C1 segment of cervical spinal cord (tissue), 14 donors: ENCODE measurements at regions not wholly inside any gene's neighbourhood (a gene's known extent, or its start where the extent isn't known, plus 50 kb on each side); places are given as distances from the start of the nearest gene placed in this dataset.
A peak's percentile ranks its signal among the peaks of the same experiment; 100 is the strongest.
"Not testable (repeated sequence)": the region's sequence is repeated elsewhere in the genome, so short reads cannot be mapped to it uniquely, and the experiment has no call there.

Experiments used
- DNase-seq, 14 donors: peaks; one replicate each; lab custom pipeline; 2025; lab: John Stamatoyannopoulos, UW

DNA sequence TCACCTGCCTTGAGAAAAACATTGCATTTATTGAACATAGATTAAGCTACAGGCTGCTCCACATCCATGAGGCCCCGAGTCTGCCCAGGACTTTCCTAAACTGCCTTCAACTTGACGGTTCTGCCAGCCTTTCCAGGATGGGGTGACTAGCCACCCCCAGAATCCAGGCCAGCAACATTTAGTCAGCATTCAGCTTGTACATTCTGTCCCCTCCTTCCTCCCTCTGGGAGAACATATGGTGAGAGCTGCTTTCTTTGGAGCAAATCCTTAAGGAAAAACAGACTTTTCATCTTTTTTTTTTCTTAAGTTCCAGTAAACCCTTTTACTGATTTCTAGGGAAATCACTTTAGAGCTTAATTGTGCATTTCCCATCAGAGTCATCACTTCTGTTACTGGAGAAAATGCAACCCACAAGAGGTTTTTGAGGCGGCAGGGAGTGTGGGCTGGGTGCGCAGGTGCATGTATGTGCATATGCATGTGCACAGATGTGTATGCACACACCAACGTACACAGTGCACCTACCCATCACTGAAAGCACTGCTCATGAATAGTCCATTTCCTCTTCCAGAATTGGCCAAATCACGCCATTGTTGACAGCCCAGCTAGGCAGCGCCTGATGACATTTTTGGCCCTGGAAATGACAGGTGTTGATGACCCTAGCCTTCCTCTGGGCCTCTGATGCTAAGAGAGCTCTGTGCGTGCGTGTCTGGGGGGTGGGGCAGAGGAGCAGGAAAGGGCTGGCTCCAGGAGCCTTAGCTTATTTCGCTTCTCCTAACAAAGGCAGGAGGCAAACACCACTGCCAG is 145.6 kb downstream of the HSD17B3 start:
- DNase-seq: no peak

DNA sequence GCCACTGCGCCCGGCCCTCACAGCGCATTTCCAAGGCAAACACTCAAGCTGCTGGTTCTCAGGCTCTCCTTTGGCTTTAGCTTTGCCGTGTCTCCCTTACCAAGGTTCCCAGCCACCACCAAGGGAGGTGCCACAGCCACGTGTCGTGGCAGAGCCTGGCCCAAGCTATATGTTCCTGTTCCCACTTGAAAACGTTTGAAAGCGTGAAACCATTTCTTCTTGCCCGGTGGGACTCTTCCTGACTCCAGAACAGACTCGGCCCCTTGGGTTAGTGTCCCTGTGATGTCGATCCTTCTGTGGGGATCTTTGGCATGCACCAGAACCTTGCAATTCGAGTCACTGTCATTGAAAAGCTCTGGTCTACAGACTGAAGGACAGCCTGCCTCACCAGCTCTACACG is 147.9 kb downstream of the HSD17B3 start:
- DNase-seq: no peak

DNA sequence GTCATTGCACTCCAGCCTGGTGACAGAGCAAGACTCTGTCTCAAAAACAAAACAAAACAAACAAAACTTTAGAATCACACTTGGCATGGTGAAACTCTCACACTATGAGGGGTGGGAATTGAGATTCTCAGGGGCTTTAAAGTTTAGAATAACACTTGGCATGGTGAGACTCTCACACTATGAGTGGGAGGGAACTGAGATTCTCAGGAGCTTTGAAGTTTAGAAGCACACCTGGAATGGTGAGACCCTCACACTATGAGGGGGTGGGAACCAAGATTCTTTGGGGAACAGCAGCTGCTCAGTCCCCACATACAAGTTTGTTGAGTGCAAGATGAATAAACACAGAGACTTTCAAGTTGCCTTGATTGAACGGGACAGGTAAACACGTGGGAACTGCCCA is 149.4 kb downstream of the HSD17B3 start:
- no peak for DNase-seq

DNA sequence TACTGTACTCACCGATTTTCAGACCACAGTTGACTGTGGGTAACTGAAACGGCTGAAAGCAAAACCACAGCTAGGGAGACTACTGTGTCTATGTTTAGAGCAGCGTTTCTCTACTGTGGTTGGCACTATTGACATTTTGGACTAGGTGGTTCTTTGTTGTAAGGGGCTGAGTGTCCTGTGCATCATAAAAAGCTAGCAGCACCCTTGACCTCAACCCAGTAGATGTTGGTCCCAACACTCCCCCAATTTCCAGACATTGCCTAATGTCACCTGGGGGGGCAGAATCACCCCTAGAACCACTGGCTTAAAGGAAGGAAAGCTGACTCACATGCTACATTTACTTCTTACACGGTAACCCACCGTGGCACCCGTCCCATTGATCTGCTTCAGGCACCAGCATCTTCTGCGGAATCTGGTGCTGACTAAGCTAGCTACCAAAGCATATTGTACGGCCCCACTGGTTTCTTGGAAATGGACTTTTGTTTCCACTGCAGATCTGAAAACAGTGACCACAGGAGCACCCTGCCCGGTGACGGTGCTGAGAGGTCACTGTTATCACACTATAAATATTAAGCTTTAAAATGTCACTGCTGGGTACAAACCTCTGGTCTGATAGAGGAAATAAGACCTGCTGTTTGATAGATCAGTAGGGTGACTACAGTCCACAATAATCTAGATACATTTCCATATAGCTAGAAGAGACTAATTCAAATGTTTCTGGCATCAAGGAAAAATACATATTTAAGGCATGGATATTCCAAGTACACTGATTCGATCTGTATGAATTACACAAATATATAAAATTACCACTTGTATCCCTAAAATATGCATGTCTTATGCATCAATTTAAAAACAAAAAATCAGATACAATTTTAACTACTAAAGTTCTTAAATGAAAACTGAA is 151.4 kb downstream of the HSD17B3 start:
- DNase-seq: no peak

DNA sequence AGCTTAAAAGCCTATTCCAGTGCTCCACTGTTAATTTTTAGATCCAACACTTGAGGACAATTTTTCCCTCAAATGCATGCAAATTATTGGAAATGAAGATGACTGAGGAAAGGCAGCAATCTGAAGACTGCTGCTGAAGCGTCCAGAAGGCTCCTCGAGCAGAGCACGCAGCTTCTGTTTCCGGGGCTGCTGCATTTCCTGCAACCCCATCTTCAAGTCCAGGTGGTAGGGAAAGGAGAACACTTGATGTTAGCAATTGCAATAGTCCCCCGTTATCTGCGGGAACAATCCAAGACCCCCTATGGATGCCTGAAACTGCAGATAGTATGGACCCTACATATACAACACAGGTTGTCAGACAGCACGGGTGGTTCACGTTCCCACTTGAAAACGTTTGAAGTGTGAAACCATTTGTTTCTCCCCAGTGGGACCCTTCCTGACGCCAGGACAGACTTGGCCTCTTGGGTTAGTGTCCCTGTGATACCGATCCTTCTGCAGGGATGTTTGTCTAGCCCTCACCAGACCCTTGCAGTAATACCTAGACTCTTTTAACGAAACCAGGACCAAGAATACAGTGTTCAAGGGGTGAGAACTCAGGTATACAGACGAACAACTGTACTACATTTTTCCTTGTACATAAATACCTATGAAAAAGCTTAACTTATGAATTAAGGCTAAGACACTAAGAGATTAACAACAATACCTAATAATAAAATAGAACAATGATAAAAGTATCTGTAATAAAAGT is 152.3 kb downstream of the HSD17B3 start:
- DNase-seq: no peak

DNA sequence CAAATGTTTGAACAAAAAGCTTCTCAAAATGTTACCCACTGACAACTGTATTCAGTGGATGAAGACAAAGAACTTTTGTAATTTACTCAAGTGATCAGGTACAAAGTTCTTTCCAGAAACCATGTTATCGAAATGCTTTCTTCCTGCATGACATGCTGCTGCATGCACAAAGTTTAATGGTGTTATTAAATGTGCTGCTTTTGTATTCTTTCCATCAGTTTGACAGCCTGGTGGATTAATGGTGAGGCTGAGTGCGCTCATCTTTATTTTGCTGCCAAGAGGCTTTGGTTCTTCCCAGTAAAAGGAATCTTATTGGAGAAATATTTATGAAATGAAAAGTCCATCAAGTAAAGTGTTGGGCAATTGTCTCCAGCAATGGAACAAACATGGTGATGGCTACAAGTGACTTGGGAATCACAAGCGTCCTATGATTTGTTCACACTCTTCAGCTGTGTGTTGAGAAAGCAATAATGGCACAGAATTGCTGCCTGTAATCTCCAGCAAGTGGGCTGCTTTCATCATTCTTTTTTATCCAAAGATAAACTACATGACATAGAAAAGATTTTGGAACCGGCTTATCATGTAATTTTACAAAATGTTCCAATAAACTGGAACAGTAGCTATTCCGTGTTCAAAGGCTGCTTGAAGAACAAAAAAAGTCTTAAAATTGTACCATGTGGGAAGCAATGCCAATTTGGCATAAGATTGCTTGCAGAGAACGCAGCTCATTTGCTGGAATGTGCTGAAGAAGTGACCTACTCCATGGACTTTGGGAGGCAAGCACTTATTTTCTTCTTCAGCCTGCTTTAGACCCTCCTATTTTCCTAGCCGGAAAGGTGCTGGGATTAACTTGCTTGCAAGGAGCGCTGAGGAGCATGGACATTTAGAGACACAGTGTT is 153.1 kb downstream of the HSD17B3 start:
- DNase-seq: no peak

DNA sequence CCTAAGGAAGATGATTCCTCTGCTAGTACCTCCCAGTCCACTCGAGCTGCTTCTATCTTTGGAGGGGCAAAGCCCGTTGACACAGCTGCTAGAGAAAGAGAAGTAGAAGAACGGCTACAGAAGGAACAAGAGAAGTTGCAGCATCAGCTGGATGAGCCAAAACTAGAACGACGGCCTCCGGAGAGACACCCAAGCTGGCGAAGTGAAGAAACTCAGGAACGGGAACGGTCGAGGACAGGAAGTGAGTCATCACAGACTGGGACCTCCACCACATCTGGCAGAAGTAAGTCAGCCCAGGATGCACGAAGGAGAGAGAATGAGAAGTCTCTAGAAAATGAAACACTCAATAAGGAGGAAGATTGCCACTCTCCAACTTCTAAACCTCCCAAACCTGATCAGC is 154.9 kb downstream of the HSD17B3 start:
- DNase-seq: not testable (repeated sequence)

DNA sequence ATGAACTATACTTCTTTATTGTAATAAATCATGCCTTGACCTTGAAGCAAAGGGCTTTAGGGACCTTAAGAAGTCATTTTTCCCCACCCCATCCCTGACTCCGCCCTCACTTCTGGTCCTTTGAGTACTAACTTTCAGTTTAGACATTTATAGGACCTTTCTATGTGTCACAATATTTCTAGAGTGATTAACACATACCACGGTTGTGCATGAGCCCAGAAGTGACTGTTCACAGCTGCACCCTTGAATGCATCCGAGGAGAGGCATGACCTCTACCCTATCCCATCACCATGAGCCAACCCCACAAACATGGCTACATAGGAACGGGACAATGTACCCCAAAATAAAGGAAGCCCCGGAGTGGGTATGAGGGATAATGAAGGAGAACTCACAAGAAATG is 160.3 kb downstream of the HSD17B3 start:
- no peak for DNase-seq

DNA sequence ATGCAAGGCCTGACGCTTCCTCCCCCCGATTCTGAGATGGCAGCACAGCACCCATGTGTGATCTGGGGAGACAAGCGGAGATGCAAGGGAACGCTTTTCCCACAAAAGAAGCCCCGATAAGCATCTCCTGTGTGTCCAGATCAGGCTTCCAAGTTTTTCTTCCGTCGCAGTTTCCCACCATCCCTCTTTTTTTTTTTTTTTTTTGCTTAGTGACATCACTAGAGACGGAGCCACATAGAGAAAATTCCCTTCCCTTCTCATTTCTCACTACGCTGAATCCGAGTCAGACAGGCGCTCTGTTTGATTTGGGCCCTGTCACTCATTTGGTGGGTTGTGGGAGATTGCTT is 160.9 kb downstream of the HSD17B3 start:
- no peak for DNase-seq

DNA sequence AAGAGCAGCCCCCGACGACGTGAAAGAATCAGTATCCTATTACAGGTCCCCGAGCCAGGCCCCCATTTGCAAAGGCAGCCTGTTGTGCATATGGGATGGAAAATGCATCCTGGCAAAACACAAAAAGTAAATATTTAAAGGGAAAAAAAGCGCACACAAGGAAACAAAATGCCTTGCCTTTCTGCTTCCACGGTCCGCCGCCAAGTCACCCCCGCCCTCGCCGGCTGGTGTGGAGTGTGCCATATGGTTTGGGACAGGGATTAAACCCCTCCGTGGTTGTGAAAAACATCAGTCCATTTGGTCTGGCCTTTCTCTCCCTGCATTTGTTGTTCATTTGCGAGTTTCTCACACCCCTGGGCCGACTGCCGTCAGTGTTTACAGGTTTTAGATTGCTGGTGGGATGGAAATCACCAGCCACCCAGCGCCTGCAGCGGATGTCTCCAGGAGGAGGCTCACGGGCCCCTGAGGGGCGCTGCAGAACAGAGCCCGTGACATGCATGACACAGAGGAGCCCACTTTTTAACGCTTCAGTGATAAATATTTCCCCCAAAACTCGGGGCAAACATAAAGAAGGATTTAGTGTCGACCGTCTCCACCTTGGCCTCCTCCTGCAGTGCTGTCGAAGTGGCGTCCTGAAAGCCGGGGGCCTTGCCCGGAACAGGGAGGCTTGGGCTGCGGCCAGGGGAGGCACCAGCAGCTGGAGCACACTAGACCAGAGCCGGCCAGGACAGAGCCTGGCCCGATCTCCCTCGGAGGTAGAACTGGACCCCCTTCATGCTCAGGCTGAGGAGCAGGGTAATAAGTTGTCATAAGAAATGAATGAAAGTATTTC is 161.5 kb downstream of the HSD17B3 start:
- peak in 3 of 14 donors; percentile 32 to 73 (median 47) for DNase-seq

DNA sequence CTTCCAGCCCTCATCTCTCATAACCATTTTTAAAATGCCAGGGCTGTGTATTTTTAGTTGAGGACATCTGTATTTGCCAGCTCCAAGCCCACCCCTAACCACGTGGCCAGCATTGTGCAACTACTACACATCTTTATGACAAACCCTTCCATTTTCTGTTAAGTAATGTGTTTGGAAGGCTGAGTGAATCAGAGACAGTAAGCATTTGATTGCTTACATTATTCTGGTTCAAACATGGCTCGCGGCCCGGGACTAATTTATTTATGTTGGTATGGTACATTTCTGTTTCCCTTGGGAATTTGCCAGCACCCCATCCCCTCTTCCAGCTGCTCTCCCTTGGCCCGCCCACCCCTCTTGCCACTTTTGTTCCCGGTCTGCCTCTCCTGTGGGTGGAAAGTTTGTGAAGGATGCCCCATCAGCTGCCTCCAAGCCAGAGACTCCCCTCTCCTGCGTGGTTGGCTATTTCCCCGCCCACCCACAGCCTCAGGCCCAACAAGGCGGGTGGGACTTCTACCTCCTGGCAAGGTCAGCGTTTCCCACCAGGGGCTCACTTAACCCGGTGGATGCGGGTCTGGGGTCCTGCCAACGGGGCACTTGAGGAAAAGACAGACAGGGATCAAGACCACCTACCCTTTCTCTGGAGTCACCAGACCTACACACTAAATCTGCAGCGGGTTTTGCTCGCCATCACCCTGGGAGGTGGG is 162.2 kb downstream of the HSD17B3 start:
- peak in 1 of 14 donors; percentile 50 for DNase-seq

DNA sequence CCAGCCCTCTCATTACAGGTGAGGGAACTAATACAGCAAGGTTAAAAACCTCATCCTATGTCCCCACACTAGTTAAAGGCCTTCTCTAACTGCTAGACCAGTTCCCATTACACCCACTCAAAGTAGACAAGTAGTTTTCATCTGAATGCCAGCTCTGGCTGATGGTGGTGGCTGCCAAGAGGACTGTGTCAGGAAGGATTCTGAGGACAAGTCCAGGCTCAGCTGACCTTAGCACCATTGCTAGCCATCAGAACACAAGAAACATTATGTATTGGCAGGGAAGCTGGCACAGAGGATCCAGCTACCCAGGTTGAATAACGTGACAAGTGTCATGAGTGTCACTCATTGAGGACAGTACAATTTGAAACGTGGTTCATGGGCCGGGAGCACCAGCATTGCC is 163.4 kb downstream of the HSD17B3 start:
- no peak for DNase-seq

DNA sequence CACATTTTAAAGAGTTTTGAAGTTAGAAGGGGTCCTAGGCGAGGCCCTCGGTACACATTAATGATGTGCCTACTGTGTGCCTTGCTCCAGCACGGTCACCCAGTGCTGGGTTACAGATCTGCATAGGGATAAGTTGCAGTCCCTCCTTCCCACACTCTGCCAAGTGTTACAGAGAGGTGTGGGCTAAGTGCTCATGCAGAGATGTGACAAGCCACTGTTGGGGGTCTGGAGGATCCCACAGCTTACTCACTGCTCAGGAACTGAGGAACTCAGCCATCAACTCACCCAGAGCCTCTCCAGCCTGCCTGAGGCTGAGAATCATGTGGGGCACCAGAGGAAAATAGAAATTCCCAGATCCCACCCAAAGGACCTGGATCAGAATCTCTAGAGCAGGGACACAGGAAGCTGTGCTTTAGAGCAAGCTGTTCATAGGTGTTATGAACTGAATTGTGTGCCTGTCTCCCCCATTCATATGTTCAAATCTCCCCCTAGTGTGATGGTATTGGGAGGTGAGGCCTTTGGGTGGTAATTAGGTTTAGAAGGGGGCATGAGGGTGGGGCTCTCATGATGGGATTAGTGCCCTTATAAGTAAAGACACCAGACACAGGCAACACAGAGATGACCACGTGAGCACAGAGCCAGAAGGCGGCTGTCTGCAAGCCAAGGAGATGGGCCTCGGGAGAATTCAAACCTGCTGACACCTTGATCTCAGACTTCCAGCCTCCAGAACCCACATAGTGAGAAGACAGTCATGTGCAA is 164.1 kb downstream of the HSD17B3 start:
- no peak for DNase-seq

DNA sequence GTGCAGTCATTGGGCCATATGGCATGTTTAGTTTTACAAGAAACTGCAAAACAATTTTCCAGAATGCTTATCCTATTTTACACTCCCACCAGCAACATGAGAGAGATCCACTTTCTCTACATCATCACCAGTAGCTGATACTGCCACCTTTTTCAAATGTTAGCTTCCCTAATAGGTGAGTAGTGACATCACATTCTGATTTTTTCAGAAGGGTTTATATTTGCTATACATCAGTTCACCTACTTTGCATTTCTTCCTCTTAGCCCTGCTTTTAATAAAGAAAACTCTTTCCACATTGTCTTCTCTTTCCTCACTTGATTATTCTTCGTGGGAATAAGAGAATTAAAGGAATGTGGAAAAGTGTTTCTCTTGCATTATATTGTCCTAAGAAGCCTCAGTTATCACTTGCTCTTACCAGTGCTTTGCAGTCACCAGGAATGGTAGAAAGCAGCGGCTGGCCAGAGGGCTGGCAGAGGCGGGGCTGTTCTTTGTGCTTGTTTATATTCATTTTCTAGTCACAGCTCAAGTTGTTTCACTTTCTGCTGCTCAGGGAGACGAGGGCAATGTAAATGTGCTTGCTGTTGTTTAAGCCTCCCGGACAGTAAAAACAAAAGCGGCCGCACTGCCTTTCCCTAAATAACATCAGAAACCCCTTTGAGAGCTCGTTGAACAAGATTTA is 164.8 kb downstream of the HSD17B3 start:
- DNase-seq: peak in 9 of 14 donors; percentile 27 to 60 (median 47)

DNA sequence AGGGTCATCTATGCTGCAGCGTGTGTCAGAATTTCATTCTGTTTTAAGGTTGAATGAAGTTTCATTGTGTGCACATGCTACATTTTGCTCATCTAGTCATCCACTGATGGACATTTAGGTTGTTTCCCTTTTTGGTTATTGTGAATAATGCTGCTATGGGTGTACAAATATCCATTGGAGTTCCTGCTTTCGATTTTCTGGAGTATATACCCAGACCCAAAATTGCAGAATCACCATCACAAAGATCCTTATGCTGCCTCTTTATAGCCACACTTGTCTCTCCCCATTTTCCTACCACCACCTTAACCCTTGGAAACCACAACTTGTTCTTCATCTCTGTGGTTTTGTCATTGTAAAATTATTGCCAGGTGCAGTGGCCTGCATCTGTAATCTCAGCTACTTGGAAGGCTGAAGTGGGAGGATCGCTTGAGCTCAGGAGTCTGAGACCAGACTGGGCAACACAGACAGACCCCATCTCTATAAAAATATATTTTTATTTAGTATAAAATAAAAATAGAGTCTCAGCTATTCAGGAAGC is 166.2 kb downstream of the HSD17B3 start:
- no peak for DNase-seq

DNA sequence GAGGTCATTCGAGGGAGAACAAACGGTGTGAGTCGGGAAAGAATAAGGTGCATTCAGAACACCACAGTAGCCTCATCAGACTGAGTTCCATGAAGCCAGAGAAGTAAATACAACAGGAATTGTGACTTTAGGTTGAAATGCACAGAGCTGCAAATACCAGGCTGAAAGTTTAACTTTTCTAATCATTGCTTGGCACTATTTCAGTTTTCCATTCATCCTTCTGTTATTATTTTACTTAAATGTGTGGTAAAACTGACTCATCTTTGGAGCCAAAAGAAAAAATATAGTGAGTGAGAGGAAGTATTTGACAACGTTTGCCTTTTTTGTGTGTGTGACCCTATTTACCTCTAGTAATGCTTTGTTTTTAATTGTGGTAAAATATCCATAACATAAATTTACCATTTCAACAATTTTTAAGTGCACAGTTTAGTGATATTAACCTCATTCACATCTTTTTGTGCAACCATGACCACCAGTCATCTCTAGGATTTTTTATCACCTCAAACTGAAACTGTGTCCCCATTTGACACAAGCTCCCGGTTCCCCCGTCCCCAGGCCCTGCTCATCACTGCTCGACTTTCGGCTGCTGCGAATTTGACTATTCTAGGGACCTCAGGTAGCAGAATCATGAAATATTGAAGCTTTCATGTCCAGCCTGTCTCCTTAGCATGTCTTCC is 166.8 kb downstream of the HSD17B3 start:
- no peak for DNase-seq

DNA sequence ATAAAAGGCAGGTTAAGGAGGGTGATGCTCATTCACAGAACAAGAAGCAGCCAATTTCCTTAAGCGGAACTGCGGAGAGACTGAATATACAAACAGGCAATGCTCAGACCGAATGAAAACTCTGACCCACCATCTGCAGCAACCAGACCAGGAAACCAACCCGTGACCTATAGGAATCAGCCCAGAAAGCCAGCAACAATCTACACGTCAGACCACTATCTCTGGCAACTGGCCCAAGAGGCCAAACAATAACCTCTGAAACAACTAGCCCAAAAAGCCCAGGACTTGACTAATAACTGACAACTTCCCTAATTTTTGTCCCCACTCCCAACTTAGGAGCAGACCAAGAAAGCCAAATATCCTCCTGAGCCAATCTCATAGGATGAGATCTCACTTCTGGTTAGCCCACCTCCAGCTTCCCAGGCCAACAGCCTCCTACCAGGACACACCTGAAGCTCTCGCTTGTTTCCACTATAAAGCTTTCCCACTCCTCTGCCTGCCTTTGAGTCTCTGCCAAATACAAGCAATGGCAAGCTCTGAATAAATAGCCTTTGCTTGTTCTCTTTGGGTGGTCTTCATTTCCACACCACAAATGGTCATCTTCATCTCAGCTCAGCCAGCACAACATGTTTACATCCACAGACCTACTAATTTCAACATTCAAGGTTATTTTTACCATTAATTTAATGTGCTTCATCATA is 168.5 kb downstream of the HSD17B3 start:
- no peak for DNase-seq
